ENCODE measurements at regions not wholly inside any gene's neighbourhood (a gene's known extent, or its start where the extent isn't known, plus 50 kb on each side); places are given as distances from the start of the nearest gene placed in this dataset.

DNA sequence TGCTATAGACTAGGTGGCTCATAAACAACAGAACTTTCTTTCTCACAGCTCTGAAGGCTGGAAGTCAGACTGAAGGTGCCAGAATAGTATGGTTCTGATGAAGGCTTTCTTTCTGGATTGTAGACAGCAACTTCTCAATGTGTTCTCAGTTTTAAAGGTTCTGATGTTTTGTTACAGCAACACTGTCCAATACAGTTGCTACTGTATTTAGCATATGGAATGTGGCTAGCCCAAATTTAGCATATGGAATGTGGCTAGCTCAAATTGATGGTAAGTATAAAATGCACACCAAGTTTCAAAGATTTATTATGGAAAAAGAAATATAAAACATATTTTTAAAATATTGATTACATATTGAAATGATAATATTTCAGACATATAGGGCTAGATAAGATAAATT, 145.3 kb downstream of the MBL2 start:
- TF ChIP-seq EZH2 (IDR thresholded peaks at IDR 0.05; ENCODE audit: borderline replicate concordance, low read length), result no peak
- TF ChIP-seq, protein P1, sequence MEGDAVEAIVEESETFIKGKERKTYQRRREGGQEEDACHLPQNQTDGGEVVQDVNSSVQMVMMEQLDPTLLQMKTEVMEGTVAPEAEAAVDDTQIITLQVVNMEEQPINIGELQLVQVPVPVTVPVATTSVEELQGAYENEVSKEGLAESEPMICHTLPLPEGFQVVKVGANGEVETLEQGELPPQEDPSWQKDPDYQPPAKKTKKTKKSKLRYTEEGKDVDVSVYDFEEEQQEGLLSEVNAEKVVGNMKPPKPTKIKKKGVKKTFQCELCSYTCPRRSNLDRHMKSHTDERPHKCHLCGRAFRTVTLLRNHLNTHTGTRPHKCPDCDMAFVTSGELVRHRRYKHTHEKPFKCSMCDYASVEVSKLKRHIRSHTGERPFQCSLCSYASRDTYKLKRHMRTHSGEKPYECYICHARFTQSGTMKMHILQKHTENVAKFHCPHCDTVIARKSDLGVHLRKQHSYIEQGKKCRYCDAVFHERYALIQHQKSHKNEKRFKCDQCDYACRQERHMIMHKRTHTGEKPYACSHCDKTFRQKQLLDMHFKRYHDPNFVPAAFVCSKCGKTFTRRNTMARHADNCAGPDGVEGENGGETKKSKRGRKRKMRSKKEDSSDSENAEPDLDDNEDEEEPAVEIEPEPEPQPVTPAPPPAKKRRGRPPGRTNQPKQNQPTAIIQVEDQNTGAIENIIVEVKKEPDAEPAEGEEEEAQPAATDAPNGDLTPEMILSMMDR (IDR thresholded peaks at IDR 0.05; ENCODE audit: low read length), result no peak
- Histone ChIP-seq H3F3A (ENCODE audit: insufficient read depth, low read length) (no peaks in the 10 kb centered on the region), H3K9me3 (ENCODE audit: low read length) (no peaks in the 10 kb centered on the region), H3K4me3 (ENCODE audit: low read depth, low read length, poor library complexity, severe bottlenecking) (no peak overlapping the region), H3K9me2 (ENCODE audit: low read depth, low read length) (no peaks in the 10 kb centered on the region), H3K9ac (ENCODE audit: low read length) (no peak overlapping the region), H2AFZ (ENCODE audit: low read length) (no peak overlapping the region), H4K20me1 (ENCODE audit: insufficient read depth, low read length) (no peaks in the 10 kb centered on the region), H3K27me3 (ENCODE audit: insufficient read depth, low read length) (no peaks in the 10 kb centered on the region), H3K27ac (ENCODE audit: low read depth, low read length, poor library complexity, severe bottlenecking) (no peak overlapping the region), H3K79me2 (ENCODE audit: insufficient read depth, low read length) (no peaks in the 10 kb centered on the region), H3K36me3 (ENCODE audit: insufficient read depth, low read length) (no peaks in the 10 kb centered on the region), H3K4me2 (ENCODE audit: low read length) (no peak overlapping the region), H3K4me1 (ENCODE audit: insufficient read depth, low read length, severe bottlenecking) (no peaks in the 10 kb centered on the region)

DNA sequence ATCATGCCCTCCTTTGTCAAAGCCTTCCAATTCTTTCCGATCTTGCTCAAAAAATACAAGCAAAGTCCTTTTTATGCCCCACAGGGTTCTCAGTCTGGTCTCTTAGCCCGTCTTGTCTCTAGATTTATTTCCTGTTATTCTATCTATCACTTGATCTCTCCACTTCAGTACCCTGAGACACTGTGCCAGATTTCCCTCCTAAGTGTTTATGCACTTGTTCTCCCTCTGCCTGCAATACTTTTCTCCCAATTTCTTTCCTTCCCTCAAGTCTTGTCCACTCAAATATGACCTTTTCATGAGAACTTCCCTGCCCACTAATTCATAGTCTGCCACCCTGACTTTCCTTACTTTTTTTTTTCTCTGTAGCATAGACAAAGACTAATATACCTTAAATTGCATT, 141.4 kb downstream of the MBL2 start:
- no peak overlapping the region for H3K4me3 ChIP-seq (ENCODE audit: low read depth, low read length, poor library complexity, severe bottlenecking)
- no peaks in the 10 kb centered on the region for H3K36me3 ChIP-seq (ENCODE audit: insufficient read depth, low read length)
- no peak overlapping the region for H3K27ac ChIP-seq (ENCODE audit: low read depth, low read length, poor library complexity, severe bottlenecking)
- H3K79me2 ChIP-seq (ENCODE audit: insufficient read depth, low read length), result no peaks in the 10 kb centered on the region
- H3F3A ChIP-seq (ENCODE audit: insufficient read depth, low read length), result no peaks in the 10 kb centered on the region
- no peaks in the 10 kb centered on the region for H3K9me3 ChIP-seq (ENCODE audit: low read length)
- no peaks in the 10 kb centered on the region for H4K20me1 ChIP-seq (ENCODE audit: insufficient read depth, low read length)
- H3K9me2 ChIP-seq (ENCODE audit: low read depth, low read length), result no peaks in the 10 kb centered on the region
- no peak overlapping the region for H2AFZ ChIP-seq (ENCODE audit: low read length)
- no peak overlapping the region for H3K9ac ChIP-seq (ENCODE audit: low read length)
- no peaks in the 10 kb centered on the region for H3K4me1 ChIP-seq (ENCODE audit: insufficient read depth, low read length, severe bottlenecking)
- H3K4me2 ChIP-seq (ENCODE audit: low read length), result no peak overlapping the region
- H3K27me3 ChIP-seq (ENCODE audit: insufficient read depth, low read length), result no peaks in the 10 kb centered on the region
- TF ChIP-seq, protein P1 (IDR thresholded peaks at IDR 0.05; ENCODE audit: low read length), result no peak
- TF ChIP-seq EZH2 (IDR thresholded peaks at IDR 0.05; ENCODE audit: borderline replicate concordance, low read length), result no peak

DNA sequence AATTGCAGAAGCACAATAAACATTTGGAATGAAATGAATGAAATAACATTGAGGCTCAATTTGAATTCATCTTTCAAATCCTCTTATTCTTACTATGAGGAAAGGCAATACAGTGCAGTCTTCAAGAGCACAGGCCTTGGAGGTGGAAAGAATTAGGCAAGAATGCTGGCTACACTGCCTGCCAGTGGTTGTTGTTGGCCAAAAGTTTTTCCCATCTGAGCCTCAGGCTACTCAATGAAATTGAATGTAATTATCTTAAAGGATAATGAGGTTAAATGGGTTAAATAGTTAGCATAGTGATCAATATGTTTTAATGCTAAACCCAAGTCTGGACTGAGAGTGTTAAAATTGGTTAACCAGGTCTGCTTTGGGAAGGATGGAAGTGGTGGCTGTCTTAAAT, 140.9 kb downstream of the MBL2 start:
- H4K20me1 ChIP-seq (ENCODE audit: insufficient read depth, low read length), result no peaks in the 10 kb centered on the region
- H3K27ac ChIP-seq (ENCODE audit: low read depth, low read length, poor library complexity, severe bottlenecking), result no peak overlapping the region
- no peak overlapping the region for H2AFZ ChIP-seq (ENCODE audit: low read length)
- TF ChIP-seq EZH2 (IDR thresholded peaks at IDR 0.05; ENCODE audit: borderline replicate concordance, low read length), result no peak
- TF ChIP-seq, protein P1 (IDR thresholded peaks at IDR 0.05; ENCODE audit: low read length), result no peak
- no peaks in the 10 kb centered on the region for H3F3A ChIP-seq (ENCODE audit: insufficient read depth, low read length)
- H3K79me2 ChIP-seq (ENCODE audit: insufficient read depth, low read length), result no peaks in the 10 kb centered on the region
- H3K9ac ChIP-seq (ENCODE audit: low read length), result no peak overlapping the region
- H3K9me2 ChIP-seq (ENCODE audit: low read depth, low read length), result no peaks in the 10 kb centered on the region
- no peak overlapping the region for H3K4me3 ChIP-seq (ENCODE audit: low read depth, low read length, poor library complexity, severe bottlenecking)
- no peaks in the 10 kb centered on the region for H3K4me1 ChIP-seq (ENCODE audit: insufficient read depth, low read length, severe bottlenecking)
- no peaks in the 10 kb centered on the region for H3K36me3 ChIP-seq (ENCODE audit: insufficient read depth, low read length)
- no peak overlapping the region for H3K4me2 ChIP-seq (ENCODE audit: low read length)
- no peaks in the 10 kb centered on the region for H3K9me3 ChIP-seq (ENCODE audit: low read length)
- no peaks in the 10 kb centered on the region for H3K27me3 ChIP-seq (ENCODE audit: insufficient read depth, low read length)
